Hematopoietic multipotent progenitor cell (in vitro differentiated cells): ENCODE measurements at regions not wholly inside any gene's neighbourhood (a gene's known extent, or its start where the extent isn't known, plus 50 kb on each side); places are given as distances from the start of the nearest gene placed in this dataset.

Source experiments
- DNase-seq, 3 donors: peaks; one replicate each; pipeline ENCODE4 v3.0.0-alpha.2; 2011 to 2015; ENCODE audit warnings: low read depth in 2 of 3, low spot score in 2 of 3

- DNase-seq: no peak
Measured at GRCh38 chr11:112354364-112354763, 93.7 kb upstream of the PLET1 start.

- no peak for DNase-seq
Measured at GRCh38 chr11:112355726-112356125, 95.1 kb upstream of the PLET1 start.

DNA sequence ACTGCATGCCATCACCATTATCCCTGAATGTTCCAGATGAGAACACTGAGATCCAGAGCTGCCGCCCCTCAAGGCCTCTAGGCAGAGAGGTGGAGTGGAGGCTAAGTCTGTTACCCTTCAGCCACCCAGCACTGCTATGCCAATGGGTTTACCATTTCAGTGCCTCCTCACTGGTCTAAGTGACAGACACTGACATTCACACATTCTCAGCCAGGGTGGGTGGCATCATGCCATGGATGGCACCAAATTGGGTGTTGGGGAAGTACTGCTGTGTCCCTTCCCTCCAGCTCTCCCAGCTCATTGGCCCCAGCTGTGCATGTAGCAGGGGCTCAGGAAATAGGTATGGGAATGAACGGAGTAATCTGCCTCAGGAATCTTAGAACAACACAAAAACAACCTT is 96.8 kb upstream of the PLET1 start:
- DNase-seq: no peak

GRCh38 chr11:112361396-112361795 is 100.7 kb upstream of the PLET1 start:
- no peak for DNase-seq

DNA sequence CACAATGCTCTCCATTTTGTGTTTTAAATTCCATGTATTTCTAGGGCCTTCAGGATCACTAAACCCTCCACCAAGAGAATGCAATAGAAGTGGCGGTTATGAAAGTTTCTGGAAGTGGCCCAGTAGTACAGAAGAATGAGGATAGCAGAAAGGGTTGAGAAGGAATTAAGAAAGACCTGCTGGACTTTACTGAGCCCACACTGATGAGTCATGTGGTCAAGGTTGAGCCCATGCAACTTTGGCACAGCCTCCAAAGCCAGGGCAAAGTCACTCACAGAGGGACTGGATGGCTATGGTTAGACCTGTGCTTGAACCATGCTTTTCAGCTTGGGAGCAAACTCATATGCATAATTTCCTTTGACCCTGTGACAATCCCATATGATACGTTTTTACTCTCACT is 102.9 kb upstream of the PLET1 start:
- DNase-seq: no peak

DNA sequence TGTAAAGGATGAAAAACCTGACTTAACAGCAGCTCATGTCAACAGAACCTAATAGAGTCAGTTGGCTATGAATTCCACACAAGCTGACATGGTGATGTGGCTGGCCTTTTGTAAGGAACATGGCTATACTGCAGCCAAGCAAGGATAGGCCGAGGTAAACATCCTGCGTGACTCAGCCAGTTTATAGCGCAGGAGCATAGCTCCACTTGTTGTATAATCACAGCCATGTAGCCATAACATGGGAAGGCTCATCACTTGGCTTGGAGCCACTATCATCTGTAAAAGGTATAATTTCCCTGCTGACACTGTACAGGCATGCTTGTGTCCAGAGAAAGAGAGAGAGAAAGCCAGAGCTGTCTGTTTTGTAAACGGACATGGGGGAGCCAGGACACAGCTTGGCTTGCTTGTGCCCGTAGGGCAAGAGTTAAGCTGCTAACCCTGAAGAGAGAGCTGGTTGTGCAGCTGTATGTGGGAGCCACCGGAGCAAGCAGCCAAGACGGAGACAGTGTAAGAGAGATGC is 104.4 kb upstream of the PLET1 start:
- DNase-seq: no peak

GRCh38 chr11:112366012-112366411 is 105.4 kb upstream of the PLET1 start:
- DNase-seq: no peak

DNA sequence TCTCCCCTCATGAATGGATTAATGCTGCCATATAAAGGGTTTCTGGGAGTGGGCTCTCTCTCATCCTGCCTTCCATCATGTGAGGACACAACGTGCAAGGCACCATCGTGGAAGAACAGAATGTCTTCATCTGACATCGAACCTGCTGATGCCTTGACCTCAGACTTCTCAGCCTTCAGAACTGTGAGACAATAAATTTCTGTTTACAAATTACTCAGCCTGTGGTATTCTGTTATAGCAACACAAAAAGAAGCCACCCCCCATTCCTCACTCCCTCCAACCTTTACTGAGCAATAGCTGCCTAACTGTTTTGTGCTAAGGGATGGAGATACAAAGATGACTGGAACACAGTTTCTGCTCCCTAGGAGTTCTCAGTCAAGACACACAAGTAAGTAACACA is 106.1 kb upstream of the PLET1 start:
- no peak for DNase-seq

DNA sequence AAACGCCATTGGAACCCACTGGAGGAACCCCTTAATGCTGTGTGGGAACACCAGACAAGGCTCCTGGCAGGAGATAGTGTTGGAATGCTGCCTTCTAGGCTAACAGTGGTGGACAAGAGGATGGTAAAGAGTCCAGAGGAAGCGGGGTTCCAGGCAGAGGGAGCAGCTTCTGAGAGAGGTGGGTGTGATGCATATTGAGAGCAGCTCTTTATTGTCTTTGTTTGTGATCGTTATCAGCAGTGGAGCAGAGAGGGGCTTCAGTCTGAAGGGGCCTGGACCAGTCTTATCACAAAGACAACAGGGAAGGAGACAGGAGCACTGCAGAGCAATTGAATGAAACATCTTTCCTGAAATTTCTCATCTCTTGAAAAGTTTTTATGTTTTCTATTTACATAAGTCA is 106.8 kb upstream of the PLET1 start:
- DNase-seq: no peak

GRCh38 chr11:112367895-112368294 is 107.2 kb upstream of the PLET1 start:
- no peak for DNase-seq

- DNase-seq: no peak
Measured at GRCh38 chr11:112368381-112368780, 107.7 kb upstream of the PLET1 start.

DNA sequence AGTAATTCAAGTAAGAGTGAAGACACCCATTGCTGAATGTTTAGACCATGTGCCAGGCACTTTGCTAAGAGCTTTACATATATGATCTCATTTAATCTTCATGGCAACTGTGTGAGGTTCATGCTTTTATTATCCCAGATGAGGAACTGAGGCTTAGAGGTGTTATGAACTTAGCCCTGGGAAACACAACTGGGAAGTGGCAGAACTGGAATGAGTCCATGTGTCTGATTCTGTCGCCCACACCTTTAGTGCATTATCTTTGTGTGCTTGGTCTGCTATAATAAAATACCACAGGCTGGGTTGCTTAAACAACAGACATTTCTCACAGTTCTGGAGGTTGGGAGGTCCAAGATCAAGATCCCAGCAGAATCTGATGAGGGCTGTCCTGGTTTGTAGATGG is 108.7 kb upstream of the PLET1 start:
- no peak for DNase-seq

DNA sequence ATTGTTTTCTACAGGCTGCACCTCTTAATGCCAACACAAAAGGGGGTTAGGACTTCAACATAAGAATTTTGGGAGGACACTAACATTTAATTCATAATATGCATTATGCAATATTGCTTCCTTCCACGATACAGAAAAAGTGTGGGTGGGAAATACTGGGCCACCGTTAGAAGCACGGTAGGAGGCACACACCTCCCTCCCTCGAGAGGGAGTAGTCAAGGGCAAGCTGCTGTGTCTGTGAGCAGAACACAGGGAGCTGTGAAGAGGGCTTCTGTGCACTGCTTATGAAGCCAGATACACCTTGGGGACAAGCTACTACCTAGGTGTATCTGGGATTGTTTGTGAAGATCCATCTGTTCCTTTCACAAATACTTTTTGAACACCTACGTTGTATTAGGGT is 109.3 kb upstream of the PLET1 start:
- no peak for DNase-seq

GRCh38 chr11:112374486-112375140 is 114.0 kb upstream of the PLET1 start:
- DNase-seq: no peak

DNA sequence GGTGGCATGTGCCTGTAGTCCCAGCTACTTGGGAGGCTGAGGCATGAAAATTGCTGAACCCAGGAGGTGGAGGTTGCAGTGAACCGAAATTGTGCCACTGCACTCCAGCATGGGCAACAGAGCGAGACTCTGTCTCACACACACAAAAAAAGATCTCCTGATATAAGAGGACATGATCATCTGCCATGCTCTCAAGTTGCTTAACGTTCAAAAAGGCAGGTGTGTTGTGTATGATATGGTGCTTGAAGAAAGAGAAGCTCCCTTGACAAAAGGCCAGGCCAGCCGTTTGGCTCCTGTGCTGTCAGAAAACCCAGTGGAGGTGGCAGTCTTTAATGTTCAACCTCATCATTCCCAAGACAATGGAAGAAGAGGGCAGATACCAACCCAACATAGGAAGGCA is 117.3 kb upstream of the PLET1 start:
- no peak for DNase-seq

GRCh38 chr11:112380464-112380863 is 119.8 kb upstream of the PLET1 start:
- DNase-seq: no peak

DNA sequence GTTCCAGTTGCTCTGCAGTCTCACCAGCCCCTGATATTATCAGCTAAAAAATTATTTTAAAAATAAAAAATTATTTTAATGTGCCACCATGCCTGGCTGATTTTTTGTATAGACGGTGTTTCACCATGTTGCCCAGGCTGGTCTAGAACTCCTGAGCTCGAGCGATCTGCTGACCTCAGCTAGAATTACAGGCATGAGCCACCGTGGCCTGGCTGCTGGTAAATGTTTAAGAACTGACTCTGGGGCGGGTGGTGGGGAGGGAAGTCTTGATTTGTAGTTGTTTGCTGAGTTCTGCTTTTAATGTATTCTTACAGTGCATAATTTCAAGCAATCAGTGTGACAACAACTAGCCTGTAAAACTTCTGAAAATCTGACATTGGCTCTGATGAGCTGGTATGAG is 120.9 kb upstream of the PLET1 start:
- DNase-seq: no peak

- no peak for DNase-seq
Measured at GRCh38 chr11:112382561-112382960, 121.9 kb upstream of the PLET1 start.

- no peak for DNase-seq
Measured at GRCh38 chr11:112388496-112388895, 127.8 kb upstream of the PLET1 start.

- DNase-seq: no peak
Measured at GRCh38 chr11:112391086-112391485, 130.4 kb upstream of the PLET1 start.

GRCh38 chr11:112392904-112393303 is 132.2 kb upstream of the PLET1 start:
- no peak for DNase-seq

DNA sequence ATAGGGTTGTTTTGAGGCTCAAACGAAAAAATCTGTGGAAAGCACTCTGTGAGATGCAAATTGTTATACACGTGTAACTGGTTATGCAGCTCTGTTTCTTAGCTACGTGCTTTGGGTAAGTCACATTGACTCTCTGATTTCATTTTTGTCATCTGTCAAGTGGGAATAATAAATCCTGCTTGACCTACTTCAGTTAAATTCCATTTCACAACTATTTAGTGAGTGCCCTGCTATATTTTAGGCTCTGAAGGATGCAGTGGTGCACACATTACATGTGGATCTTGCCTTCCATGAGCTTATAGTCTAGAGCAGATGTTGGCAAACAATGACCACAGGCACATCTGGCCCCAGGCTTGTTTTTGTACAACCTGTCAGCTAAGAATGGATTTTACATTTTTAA is 133.6 kb upstream of the PLET1 start:
- no peak for DNase-seq

DNA sequence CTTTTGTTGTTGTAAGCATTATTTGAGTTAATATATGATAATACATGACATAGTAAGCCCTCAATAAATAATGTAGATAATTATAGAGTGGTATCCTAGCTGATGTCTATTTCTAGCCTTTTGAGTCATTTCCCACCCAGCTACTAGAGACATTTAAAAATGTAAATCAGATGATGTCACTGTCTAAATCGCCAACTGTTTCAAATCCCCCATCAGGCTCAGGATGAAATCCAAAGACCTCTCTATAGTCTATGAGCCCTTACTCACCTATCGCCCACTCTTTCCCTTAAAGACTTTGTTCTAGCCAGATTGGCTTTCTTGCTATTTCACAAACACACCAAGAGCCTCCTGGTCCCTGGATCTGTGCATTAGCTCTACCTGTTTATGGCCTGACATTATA is 135.4 kb upstream of the PLET1 start:
- no peak for DNase-seq
